ENCODE measurements at regions not wholly inside any gene's neighbourhood (a gene's known extent, or its start where the extent isn't known, plus 50 kb on each side); places are given as distances from the start of the nearest gene placed in this dataset.
"Not testable (repeated sequence)": the region's sequence is repeated elsewhere in the genome, so short reads cannot be mapped to it uniquely, and the experiment has no call there.

DNA sequence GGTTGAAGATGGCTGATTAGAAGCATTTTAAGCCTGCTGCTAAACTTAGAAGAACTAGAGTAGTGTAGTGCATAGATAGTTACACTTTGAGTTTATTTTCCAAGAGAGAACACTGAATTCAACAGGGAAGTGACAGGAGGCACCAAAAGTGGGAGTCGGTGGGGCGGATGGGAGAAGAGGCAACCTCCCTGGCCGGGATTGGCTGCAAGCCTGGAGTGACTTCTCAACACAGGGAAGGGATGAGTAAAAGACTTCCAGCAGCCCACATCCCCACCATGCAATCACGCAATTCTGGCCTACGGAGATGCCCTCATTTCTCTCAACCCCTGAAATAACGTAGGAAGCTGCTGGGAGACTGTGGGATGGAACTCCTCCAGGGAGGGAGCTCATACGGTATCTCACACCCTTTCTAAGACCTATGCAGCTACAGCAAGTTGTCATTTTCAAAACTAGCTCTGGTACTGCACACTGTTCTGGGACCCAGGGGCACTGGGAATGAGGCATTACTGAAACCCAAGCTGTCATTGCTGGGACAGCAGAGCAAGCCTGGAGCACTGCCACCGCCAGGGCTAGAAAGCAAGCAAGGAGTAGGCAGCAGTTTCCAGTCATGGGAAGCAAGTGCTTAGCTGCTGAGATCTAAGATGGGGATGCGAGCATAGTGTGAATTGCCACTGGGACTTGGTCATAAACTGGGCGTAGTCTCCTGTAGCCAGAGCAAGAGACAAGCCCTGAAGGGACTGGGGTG, 331.6 kb upstream of the PTGER4 start:
- no peak for DNase-seq

DNA sequence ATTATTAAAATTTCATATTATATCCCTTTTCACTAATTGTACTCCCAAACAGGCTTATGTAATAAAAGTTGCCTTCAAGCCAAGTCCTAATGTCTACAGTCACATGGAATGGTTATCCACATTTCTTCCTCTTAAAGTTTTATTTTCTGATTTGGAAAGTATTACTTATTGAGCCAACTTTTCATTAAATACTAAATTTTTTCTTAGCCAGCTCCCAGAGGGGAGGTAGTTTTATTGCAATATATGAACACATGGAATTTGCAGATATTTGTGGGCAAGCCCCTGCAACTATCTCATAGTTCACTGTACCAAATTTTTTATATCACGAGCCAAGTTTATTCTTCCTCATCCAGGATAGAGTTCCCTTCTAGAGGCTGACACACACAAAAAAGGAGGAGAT, 332.8 kb upstream of the PTGER4 start:
- DNase-seq: no peak

DNA sequence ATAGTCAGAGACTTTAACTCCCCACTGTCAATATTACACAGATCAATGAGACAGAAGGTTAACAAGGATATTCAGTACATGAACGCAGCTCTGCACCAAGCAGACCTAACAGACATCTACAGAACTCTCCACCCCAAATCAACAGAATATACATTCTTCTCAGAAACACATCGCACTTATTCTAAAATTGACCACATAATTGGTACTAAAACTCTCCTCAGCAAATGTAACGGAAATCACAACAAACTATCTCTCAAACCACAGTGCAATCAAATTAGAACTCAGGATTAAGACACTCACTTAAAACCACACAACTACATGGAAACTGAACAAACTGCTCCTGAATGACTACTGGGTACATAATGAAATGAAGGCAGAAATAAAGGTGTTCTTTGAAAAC, 341.3 kb upstream of the PTGER4 start:
- not testable (repeated sequence) for DNase-seq

DNA sequence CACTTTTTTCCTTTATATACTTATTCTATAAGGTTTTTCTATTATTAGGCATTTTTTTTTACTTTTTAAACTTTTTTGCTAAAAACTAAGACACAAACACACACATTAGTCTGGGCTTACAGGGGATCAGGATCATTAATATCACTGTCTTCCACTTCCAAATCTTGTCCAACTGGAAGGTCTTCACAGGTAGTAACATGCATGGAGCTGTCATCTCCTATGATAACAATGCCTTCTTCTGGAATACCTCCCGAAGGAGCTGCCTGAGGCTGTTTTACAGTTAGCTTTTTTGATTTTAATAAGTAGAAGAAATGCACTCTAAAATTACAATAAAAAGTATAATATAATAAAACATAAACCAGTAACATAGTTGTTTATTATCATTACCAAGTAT, 345.5 kb upstream of the PTGER4 start:
- DNase-seq: no peak

DNA sequence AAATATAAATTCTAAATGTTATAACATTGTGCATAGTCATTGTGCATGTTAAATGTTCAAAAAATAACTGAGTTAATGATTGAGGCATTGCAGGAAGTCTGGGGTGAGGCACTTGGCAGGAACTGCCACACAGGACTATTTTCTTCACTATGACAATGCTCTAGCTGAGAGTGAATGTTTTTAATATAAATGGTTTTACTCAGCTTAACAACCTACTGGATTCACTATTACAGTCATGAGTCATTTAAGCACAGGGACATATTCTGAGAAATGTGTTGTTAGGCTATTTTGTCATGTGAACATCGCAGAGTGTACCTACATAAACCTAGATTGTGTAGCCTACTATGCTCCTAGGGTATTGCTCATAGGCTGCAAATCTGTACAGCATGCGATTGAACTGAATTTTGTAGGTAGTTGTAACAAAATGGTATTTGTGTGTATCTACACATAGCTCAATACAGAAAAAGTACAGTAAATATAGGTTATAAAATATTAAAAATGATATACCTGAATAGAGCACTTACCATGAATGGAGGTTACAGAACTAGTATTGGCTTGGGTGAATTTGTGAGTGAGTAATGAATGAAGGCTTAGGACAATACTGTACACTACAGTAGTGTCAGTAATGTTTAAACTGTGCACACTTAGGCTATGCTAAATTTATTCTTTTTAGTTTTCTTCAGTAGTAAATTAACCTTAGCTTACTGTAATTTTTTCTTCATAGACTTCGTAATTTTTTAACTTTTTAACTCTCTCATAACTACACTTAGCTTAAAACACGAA, 346.1 kb upstream of the PTGER4 start:
- DNase-seq: peak; percentile 34

DNA sequence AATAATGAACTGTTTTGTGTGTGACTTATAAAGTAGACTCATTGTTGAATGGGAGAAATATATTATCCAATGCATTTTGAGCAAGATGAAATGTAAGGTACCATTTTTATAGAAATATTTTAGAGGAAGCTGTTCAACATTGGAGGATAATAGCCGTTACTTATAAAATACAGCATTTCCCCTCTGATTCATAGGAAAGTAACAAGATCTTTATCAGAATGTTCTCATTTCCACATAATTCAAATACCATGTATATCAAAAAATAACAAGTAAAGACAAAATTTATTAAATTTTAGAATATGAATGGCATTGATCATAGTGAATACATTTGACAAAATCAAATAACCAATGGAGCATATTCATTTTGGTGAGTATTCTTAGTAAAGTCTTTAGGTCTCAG, 346.7 kb upstream of the PTGER4 start:
- DNase-seq: no peak

DNA sequence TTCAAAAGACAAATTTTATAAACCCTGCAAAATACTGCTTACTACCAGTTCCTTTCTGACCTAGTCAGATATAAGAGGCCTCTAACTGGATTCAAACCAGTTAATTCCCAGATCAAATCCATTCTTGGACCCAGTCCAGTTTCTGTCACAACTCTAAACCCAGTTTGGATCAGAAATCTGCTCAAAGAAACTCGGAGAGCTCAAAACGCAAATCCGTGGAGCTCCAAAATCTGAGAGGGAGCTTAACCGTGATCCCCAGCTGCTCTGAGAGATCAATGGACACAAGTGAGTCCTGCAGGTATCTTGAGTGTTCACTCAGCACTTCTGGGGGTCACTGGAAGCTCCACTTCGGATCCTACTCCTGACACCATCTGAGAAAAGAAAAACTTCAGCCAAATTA, 348.1 kb upstream of the PTGER4 start:
- no peak for DNase-seq

DNA sequence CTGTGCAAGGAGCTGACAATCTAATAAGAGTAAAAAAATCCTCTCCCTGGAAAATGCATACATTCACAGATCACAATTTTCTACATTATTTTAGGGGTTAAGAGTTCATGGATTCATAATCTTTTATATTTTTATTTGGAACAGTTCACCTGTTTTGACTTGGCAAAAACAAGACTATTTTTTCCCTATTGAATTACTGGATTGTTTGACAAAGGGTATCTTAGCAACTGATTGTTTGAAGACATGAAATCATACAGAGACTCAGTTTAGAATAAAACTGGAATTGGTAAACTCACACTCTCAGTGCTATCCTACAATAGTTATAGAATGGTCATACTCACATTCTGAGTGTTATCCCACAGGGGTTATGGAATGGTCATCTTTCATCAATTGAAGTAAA, 358.2 kb upstream of the PTGER4 start:
- DNase-seq: no peak

DNA sequence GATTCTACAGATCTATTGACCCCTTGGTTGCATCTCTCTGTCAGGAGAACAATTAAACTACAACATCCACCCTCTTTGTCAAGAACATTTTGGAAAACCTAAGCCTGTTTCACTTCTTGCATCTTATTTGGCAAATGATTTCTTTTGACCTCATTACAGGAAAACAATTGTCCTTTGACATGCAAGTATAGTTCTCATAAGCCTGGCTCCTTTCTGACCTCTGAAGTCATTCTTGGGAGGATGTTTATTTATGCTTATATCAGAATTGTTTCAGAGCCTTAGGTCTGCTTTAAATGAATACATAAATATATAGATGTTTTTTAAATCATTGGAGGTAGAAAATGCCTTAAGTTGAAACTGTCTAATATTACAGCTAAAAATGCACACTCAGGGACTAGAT, 361.3 kb upstream of the PTGER4 start:
- no peak for DNase-seq

DNA sequence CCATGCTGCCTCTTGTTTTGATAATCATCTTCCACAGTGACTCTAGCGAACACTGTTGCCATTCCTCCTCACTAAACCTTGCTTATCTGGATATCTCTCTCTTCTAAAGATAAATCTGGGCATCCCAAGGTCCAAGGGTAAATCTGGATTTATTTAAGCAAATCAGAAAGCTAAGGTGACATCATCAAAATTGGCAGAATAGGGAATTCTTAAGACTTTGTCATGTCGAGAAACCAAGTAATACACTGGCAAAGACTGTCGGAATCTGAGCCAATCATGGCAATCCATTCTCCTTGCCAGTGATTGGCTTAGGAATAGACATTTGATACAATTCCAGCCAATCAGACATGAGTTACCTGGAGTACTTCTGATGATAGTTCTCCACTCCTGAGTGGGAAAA, 362.7 kb upstream of the PTGER4 start:
- DNase-seq: no peak

DNA sequence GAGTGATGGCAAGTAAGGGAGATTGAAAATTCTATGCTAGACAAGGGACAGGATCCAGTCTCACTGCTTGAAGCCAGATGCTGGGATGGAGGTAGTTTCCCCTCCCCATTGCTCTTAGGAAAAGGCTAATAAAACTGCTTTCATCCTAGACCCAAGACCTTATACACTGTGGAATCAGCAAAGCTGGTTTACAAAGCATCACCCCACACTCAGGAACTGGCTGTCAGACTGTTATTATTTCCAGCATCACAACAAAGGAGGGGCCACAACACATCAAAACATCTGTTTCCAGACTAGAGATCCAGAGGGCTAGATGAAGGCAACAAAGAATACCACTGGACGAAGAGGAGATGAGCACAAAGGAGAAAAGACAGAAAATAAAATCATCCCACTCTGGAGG, 364.6 kb upstream of the PTGER4 start:
- DNase-seq: no peak

DNA sequence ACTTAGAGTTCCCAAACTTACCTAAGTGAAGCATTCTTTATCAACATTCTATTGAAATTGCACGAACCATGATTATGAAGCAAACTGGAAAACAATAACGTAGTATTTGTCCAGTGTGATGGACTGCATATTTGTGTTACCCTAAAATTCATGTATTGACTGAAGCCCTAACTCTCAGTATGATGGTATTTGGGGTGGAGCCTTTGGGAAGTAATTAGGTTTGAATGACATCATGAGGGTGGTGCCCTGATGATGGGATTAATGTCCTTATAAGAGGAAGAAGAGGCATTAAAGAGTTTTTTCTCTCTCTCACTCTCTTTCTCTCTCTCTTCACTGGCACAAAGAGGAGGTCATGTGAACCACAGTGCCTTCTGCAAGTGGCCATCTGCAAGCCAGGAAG, 365.4 kb upstream of the PTGER4 start:
- no peak for DNase-seq

DNA sequence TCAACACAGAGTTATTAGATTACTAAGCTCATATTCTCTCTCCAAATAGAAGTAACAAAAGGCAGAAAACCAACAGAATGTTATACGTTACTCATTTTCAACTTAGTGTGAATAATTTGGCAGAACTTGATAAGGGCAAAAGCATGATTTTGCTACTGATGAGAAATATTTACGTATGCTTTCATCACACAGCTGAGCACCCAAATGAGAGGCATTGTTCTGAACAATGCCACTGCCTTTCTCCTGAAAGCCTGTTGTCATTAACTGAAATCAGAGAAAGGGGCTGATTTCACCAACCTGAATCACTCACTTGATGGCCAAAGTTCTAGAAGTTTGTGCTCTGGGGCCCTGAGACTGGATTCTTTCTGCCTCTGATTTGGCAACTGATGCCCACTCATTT, 367.5 kb upstream of the PTGER4 start:
- no peak for DNase-seq

DNA sequence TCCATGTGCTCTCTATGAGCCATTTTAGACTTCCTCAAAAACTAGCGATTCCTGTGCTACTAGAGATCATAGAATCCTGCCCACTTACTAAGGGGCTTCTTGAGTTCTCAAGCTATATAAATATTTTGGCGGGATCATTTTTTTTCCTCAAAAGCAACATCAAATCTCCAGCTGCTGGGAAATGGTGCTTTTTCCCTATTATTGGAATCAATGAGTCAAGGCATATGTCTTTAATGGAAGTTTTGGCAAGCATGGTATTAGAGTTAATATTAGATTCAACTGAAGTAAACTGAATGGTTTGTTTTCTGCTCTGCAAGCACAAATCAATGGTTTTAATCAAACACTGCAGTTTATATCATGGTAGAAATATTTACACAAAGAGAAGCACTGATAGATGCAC, 369.9 kb upstream of the PTGER4 start:
- DNase-seq: no peak

DNA sequence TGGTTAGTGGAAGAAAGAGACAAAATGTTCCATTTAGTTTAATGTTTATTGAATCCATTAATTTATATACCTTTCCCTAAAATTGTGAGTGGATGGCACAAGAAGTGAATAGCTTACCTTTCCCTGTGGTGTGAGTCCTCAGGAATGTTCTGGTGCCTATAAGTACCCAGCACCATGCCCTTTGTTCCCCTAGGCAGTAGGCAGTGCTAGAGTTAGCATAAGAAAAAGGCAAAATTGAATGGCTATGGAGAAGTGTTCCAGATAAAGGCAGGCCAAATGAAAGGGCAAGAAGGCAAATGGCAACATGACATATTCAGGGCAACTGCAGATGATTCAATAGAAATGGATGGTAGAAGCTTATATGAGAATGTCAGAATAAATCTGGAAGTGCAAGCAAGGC, 370.8 kb upstream of the PTGER4 start:
- no peak for DNase-seq

DNA sequence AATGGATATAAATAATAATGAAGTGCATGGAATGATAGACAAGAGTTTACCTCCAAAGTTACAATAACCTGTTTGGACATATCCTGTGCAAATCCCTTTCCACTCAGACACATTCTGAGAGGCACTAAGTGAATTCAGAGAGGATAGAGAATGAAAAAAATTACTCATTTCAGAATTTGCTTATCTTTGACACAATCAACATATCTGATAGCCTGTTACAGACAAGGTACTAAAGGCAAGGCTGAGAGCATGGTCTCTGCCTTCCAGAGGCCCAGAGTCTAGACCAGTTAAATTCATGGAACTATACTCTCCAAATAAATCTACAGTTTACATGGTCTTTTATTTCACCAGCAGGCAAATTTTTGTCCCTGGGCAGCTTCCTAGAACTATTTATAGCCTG, 371.8 kb upstream of the PTGER4 start:
- no peak for DNase-seq

DNA sequence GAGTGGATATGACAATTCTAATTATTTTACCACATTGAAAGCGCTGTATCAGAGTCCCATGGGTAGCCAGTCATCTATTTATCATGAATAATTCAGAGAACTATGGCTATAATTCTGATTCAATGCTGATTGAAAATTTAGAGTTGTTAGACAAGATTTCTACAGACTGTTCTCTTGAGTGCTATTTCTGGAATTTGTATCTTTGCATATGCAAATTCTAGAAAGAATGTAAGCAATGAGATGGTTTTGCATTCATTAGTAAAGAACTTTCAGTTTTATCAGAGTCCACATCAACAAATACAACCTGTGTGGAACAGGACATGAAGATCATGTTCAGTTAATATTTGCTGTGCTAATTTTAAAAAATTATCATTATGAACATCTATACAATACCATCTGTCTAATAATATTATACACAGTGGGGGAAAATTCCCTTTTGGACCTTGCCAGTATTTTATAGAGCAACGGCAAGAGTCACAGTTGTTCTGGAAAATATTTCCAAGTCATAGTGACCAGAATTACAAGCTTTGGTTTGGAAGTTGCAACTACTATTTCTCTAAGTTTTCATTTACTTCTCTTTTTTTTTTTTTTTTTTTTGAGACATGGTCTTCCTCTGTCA, 372.7 kb upstream of the PTGER4 start:
- no peak for DNase-seq

DNA sequence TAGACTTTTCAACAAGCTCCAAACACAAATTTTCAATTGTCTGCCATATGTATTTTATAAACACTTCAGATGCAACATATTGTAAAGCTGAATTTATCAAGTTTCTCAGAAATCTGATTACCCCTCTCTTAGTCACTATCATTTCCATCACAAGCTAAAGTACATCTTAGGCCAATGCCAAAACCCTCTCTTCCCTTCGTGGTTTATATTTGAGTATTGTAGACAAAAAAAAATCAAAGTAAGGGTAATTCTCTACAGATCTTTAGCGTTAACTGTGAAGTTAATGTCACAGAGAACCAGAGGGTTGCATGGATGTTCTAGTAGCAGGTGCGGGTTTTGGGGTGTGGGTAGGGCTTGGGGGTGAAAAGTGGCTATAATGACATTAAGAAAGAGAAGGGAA, 387.7 kb upstream of the PTGER4 start:
- DNase-seq: no peak

DNA sequence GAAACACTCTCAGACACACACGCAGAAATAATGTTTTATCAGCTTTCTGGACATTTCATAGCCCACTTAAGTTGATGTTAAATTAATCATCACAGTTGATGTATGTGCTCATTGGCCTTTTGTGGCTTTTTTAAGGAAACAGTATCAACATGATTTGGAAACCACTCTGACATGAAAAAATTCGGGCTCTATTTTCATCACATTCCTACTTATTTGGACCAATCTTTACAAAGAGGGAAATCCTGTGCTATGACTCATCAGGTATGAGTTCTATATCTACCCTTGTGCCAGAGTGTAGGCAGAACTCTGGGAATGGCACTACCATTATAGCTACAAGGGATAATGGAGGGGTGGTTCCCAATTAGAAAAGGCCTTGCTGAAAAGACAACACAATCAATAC, 388.4 kb upstream of the PTGER4 start:
- peak; percentile 66 for DNase-seq

DNA sequence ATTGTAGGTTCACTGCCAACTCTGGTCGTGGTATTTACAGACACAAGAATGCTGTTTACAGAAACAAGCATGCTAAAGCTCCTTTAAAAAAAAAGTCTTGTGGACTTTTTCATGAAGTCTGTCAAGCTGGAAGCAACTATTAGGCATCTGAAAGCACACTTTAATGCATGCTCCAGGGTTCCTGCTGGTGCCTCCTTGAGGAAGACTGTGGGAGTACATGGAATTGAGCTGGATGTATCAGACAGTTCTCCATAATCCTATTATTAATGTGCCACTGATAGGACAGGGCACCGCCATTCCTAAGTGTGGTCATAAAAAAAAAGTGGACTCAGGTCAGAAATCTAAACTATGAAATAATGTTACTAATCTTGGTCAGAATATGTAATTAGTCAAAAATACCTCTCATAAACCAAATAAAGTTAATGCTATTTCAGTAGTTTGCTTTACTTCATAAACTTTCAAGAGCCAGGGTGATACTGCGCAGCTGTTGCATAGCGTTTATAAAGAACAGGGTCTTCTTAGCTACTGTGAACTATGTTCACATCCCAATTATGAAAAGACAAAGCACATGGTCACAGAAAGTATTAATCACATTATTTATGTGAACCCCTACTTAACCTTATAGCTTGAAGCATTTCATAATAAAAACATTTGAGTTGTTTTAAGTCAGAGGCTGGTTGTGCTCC, 390.8 kb upstream of the PTGER4 start:
- DNase-seq: no peak

DNA sequence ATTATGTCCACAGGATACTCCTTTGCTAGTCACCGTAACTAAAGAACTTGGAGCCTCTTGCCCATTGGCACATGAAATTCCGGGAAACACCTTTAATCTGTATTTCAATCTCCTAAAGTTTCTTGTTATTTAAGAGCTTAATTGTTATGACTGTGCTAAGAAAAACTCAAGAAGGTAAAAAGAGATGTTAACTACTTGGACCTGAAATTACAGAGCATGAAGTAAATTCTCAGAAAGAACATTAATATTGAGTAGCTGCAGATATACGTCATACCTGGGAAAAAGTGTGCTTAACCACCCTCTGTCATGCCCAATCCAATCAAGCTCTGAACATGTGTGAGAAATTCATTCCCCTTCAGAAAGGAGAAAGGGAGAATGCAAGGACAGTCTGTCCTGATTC, 394.9 kb upstream of the PTGER4 start:
- no peak for DNase-seq

DNA sequence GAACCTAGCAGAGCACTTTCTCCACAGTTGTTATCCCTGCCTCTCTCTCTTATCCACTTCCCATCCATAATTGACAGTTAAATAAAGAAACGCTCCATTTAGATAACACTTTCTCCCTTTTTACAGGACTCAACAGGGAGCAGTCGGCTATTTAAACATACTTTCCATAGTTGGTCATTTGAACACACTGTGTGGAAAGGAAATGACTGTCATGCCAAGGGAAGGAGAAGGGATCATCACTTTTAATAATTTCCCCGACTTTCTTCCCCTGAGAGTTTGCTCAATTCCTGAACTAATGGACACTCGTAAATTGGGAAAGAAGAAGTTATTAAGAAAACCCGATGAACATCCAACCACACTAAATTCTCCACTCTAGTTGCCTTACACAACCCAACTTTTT, 400.8 kb upstream of the PTGER4 start:
- no peak for DNase-seq

DNA sequence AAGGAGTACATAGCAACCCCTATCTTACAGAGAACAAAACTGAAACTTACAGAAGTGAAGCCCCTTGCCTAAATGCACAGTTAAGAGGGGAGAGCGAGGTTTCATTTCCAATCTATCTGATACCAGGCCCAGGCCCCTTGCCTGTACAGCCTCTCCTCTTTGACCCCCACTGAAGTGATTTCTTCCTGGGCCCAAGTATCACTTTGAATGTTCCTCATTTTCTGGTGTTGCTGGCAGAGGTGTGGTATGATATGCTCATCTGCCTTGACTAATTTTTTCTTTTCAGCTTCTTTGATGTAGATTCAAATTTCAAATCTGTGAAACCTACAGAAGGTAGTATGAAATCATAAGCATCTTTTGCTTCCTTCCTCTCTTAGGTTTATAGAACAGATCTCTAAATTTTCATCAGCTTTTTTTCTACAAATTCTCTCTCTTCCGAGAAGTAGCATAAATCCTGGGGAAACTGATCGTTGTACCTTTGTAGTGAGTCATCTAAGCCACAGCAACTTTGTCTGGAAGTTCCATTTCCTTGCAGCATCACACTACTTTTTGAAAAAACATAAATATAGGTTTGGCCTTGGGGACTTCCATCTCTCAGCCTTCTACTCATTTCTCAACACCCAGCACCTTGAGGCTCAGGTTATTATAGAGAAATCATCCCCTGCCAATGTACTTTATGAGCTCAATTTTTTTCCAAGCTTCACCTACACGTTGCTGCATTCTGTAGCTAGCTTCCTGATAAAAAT, 402.4 kb upstream of the PTGER4 start:
- DNase-seq: no peak

Measured in HCEC 1CT (cell line).